Head of caudate nucleus (tissue), 42 donors: ENCODE measurements at regions not wholly inside any gene's neighbourhood (a gene's known extent, or its start where the extent isn't known, plus 50 kb on each side); places are given as distances from the start of the nearest gene placed in this dataset.

Source experiments
- DNase-seq, 42 donors: peaks; one replicate each; pipeline versions ENCODE4 v3.0.0 to v3.0.0-alpha.2; 2020 to 2021; ENCODE audit warnings: mixed read lengths in 7 of 42
- intact Hi-C: fragments of 100-400 bp; cut with DNase I; formaldehyde crosslinking; loops from one replicate; pipeline ENCODE4 v1.15.0; 2022

GRCh38 chr2:22993250-22993649, 391.7 kb upstream of the KLHL29 start:
- no peak for DNase-seq

GRCh38 chr2:22995576-22995975, 389.4 kb upstream of the KLHL29 start:
- no peak for DNase-seq
- intact Hi-C loops: no loop called here

More at GRCh38 chr2:22993250-22993649, 391.7 kb upstream of the KLHL29 start:
- intact Hi-C loops: no loop called here

DNA sequence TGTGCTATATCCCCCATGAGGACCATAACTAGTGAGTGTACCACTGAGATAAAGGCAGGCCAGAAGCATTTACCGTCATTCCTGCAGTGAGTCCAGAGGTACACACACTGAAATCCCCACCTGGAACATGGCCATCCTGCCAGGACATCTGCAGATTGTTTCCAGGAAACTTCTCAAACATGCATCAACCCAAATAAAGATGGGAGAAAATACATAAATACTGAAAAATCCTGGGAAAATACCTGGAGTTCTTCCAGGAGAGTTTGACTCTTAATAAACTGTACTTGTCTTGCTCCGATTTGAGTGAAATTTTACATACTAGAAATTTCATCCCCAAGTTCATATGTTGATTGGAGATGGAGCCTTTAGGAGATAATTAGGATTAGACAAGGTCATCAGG, 388.1 kb upstream of the KLHL29 start:
- intact Hi-C loops: no loop called here
- no peak for DNase-seq

- no peak for DNase-seq
- intact Hi-C loops: no loop called here
Measured at GRCh38 chr2:22998359-22998758, 386.6 kb upstream of the KLHL29 start.

GRCh38 chr2:22999951-23000350, 385.0 kb upstream of the KLHL29 start:
- intact Hi-C loops: no loop called here
- no peak for DNase-seq

GRCh38 chr2:23002234-23002633, 382.7 kb upstream of the KLHL29 start:
- DNase-seq: no peak
- intact Hi-C loops: no loop called here

GRCh38 chr2:23005469-23005868, 379.5 kb upstream of the KLHL29 start:
- no peak for DNase-seq
- intact Hi-C loops: no loop called here

- intact Hi-C loops: no loop called here
- DNase-seq: peak in 1 of 42 donors; percentile 20
Measured at GRCh38 chr2:23007631-23008235, 377.2 kb upstream of the KLHL29 start.

- no peak for DNase-seq
- intact Hi-C loops: no loop called here
Measured at GRCh38 chr2:23008440-23008839, 376.5 kb upstream of the KLHL29 start.

DNA sequence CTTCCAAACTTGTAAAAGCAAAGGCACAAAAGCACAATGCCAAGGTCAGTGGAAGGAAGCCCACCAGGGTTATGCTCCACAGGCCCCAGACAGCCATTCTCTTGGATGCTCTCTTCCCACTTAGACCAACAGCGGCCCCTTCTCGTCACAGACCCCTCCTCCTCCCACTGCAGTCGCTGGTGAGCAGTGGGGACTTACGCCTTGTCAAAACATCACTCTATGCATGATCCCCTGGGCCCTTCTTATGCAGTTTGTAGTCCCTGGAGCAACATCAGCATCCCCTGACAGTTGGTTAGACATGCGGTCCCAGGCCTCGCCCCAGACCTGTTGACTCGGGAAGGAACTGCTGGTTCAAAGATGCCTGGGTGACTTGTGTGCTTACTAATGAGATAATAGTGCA, 376.0 kb upstream of the KLHL29 start:
- intact Hi-C loops: no loop called here
- peak in 1 of 42 donors; percentile 28 for DNase-seq

DNA sequence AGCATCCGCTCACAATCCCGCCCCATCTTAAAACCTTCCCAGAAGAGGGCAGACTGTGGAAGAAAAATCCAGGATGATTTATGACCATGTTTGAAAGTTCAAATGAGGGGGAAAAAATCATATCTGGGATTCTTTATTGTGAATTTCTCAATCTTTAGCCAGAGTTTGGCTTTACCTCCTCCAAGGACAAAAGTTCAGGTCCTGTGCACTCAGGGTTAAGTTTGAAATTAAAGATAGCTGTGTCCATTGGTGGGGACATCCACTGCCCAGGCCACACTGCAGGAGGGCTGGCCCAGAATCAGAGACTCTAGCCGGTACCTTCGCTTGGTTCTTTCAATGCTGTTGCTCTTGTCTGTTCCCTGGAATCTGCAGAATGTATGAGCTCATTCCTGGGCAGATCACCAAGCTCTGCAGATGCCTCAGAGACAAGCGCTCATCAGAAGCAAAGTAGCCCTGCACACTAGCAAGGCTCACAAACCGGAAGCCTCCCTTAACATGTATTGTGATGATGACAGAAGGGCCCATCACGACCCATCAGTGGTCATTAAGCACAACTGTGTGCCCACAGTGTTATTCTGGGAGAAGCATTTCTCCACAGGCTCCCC, 375.3 kb upstream of the KLHL29 start:
- DNase-seq: peak in 31 of 42 donors; percentile 10 to 66 (median 33)
- intact Hi-C loops: no loop called here

- peak in 14 of 42 donors; percentile 6 to 71 (median 28) for DNase-seq
- intact Hi-C loops: no loop called here
Measured at GRCh38 chr2:23012499-23012898, 372.5 kb upstream of the KLHL29 start.

DNA sequence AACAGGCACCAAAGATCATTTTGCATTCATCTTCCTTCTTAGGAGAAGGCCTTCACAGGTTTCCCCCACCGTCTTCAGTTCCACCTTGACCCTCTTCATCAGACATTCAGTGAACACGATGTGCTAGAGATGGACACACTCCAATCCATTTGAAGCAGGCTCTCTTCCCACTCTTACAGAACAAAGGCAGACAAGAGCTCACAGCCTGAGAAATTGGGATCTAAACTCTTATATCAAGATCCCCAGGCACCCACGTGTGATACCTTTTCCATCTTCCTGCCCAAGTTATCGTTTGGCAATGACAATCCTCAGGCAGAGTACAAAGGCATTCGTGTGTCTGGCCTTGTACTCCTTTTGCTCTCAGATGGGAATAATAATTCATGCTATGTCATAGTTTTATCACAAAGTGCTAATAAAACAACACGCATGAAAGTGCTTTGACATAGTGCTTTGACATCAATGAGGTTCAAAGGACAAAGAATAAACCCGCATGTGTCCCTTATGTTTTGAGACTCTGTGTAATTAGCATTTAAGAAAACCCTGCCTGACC, 369.3 kb upstream of the KLHL29 start:
- no peak for DNase-seq
- intact Hi-C loops: no loop called here

- intact Hi-C loops: no loop called here
- no peak for DNase-seq
Measured at GRCh38 chr2:23019476-23019875, 365.5 kb upstream of the KLHL29 start.

DNA sequence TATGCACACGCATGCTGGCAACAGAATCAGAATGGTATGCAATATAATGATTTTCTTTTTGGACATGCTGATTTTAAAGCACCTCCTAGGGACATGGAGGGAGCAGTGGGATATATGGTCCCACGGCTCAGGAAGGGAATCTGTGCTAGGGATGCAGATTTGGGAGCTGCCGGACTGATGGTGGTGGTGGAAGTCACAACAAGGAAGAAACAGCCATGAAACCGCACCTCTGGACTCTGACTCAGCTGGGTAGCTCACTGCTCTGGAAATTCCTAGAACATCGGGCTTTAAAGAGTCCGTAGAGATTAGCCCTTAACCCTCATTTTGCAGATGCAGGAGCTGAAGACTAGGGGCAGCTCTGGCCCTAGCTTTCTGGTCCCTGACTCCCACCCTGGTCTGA, 364.3 kb upstream of the KLHL29 start:
- no peak for DNase-seq
- intact Hi-C loops: no loop called here

DNA sequence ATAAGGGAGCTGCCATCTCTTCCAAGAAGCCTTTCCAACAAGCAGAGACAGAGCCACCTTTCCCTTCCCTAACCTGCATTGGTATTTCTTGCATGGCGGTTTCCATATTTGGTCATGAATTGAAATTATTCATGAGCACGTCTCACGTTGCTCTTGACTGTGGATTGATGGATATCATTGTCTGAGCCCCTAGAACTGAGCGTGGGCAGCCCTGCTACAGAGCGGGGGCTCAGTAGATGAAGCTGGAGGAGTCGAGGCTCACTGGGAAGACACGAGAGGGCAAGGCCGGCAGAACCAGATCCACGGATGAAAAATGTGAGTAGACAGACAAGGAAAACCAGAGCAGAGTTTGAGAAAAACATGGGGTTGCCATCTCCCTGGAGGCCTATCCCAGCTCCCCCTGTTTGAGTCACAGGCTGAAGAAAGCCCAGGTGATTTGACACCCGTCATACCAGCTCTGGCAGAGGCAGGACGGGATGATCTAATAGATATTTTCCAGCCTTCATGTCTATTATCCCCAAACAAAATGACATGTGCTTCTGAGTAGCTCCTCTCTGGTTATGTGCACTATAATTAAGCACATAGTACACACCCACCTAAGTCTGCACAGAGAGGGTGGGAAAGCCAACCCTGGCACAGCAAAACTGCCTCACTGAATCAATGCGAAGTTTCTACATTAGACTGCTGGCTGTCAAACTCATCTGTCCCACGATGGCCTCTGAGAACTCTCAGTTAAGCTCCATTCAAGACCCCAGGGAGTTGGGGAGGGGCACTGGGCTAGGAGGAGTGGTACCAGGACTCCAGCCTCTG, 363.5 kb upstream of the KLHL29 start:
- peak in 38 of 42 donors; percentile 6 to 79 (median 42) for DNase-seq
- intact Hi-C loops: no loop called here

DNA sequence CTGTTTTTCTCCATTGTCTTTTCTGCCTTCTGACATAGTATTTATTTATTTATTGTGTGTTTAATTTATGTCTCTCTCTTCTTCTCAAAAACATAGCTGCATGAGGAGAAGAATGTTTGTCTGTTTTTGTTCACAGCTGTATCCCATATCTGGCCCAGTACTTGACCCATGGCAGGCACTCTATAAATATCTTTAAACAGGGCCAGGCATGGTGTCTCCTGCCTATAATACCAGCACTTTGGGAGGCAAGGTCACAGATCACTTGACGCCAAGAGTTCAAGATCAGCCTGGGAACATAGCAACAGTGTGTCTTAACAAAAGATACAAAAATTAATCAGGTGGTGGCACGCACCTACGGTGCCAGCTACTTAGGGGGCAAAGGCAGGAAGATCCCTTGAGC, 361.3 kb upstream of the KLHL29 start:
- intact Hi-C loops: no loop called here
- DNase-seq: no peak

- DNase-seq: peak in 1 of 42 donors; percentile 0
- intact Hi-C loops: no loop called here
Measured at GRCh38 chr2:23026671-23027070, 358.3 kb upstream of the KLHL29 start.

GRCh38 chr2:23027396-23027795, 357.6 kb upstream of the KLHL29 start:
- intact Hi-C loops: no loop called here
- DNase-seq: peak in 1 of 42 donors; percentile 7

DNA sequence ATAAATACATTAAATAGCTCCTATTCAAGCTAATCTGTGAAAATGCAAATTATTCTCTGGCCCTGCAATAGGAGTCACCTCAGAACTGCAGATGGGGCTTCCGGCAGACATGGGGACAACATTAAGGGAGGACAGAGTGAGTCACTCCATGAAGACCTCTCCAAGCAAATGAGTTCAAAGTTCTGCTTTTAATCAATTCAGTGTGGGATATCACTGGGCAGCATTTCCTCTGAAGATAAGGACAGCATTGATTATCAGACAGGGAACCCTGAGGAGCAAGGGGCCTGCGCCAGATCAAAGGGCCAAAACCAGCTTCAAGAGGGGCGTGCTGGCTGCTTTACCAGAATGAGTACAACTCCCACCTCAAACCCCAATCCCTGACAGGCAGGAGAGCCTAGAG, 356.9 kb upstream of the KLHL29 start:
- intact Hi-C loops: no loop called here
- peak in 1 of 42 donors; percentile 1 for DNase-seq
